Lung microvascular endothelial cell (primary cell): ENCODE measurements at regions not wholly inside any gene's neighbourhood (a gene's known extent, or its start where the extent isn't known, plus 50 kb on each side); places are given as distances from the start of the nearest gene placed in this dataset.
"Not testable (repeated sequence)": the region's sequence is repeated elsewhere in the genome, so short reads cannot be mapped to it uniquely, and the experiment has no call there.

Source experiments
- DNase-seq, 2 donors: peaks; one replicate each; pipeline versions ENCODE4 v3.0.0 to v3.0.0-alpha.2; 2010; ENCODE audit warnings: low read depth in 2 of 2

- DNase-seq = not testable (repeated sequence)
These were observed 554.2 kb downstream of the GABRG2 start for GRCh38 chr5:162621726-162622263.

GRCh38 chr5:162624110-162624509 is 556.5 kb downstream of the GABRG2 start:
- DNase-seq = no peak

GRCh38 chr5:162637481-162637880 is 569.9 kb downstream of the GABRG2 start:
- no peak for DNase-seq

DNA sequence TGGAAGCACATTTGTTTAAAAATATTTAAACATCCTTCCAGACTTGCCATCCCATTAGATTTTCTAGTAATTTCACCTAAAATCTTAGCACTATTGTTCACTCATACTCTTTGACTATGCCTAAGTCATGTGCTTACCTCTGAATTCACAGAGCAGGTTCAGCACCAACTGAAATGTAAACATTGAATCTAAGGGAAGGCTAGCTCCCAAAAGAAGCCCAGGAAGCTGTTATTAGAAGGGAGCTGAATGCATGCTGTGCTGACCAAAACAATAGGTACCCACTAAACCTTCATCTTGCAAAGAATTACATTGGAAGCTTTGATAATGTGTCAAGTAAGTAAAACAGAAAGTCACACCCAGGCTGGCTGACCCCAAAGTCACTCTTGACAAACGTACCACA is 571.3 kb downstream of the GABRG2 start:
- DNase-seq = no peak

DNA sequence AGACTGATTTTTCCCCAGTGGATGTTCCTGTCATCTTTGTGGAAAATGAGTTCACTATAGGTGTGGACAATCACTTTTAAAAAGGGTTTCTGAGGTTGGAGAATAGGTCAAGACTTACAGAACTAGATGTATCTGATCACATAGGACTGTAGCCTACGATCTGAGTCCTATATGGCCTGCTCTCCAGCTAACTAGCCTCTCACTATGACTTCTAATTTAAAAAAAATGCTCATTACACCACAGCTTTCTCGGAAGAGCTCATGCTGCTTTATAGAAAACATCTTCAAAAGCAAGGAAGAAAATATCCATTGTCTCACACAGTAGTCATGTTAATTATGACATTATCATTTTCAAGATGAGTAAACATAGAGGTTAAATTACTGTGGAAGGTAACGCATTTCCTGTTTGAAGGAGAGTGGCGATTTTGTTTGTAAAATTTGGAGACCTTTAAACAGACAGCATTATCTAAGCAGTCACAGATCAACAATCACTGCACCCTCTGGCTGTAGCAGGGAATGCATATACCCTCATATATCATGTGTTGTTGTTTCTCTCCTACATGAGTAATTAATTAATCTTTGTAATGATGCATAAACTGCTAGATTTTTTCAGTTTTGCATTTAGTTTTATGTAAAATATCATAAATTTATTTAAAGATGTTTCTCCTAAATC is 573.7 kb downstream of the GABRG2 start:
- no peak for DNase-seq

- no peak for DNase-seq
These were observed 587.3 kb downstream of the GABRG2 start for GRCh38 chr5:162654661-162655405.

DNA sequence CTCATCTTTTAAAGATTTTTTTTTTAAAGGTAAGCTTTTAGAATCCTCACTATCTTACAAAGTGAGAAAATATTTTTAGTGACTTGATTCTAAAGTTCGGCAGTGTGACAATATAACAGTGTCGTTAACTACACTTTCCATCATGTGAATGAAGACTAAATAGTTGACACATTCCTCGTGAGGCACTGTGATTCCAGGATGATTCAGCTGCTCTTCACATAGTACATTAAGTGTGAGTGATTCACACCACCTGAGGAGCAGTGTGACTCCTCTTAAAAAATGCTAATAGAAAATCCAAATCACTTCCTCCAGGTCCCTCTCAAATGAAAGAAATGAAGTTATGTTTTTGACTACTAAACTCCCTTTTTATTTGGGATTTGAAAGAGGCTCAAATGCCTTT is 589.5 kb downstream of the GABRG2 start:
- DNase-seq = no peak

GRCh38 chr5:162664846-162665245 is 597.3 kb downstream of the GABRG2 start:
- no peak for DNase-seq

- DNase-seq = no peak
These were observed 601.4 kb downstream of the GABRG2 start for GRCh38 chr5:162668926-162669325.

- DNase-seq = no peak
These were observed 604.5 kb downstream of the GABRG2 start for GRCh38 chr5:162672061-162672460.

DNA sequence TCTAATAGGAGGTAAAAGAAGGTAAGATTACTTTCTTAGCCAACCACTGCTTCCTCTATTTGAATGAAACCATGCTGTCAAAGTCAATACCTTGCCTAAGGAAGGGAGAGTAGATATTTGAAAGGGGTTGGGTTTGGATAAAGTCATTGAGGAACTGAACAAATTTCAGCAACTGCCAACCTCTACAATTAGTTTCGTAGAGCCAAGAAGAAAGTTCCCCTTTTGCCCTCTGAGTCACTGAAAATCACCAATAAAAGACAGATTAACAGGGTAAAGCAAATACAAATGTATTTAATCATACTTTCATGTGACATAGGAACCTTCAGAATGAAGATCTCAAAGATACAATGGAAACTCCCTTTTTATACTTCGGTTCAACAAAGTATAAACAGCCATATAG is 615.7 kb downstream of the GABRG2 start:
- DNase-seq = no peak

GRCh38 chr5:162684145-162684544 is 616.6 kb downstream of the GABRG2 start:
- DNase-seq = no peak

DNA sequence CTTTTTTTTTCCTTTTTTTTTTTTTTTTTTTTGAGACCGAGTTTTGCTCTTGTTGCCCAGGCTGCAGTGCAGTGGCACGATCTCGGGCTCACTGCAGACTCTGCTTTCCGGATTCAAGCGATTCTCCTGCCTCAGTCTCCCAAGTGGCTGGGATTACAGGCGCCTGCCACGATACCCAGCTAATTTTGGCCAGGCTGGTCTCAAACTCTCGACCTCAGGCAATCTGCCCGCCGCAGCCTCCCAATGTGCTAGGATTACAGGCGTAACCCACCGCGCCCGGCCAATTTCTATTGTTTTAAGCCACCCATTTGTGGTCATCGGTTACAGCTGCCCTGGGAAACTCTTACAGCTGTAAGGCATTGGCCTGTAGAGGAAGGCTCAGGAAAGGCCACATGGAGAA is 617.7 kb downstream of the GABRG2 start:
- no peak for DNase-seq

DNA sequence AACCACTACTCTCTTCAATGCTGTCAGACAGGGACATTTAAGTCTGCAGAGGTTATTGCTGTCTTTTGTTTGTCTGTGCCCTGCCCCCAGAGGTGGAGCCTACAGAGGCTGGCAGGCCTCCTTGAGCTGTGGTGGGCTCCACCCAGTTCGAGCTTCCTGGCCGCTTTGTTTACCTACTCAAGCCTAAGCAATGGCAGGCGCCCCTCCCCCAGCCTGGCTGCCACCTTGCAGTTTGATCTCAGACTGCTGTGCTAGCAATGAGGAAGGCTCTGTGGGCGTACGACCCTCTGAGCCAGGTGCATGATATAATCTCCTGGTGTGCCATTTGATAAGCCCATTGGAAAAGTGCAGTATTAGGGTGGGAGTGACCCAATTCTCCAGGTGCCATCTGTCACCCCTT is 628.7 kb downstream of the GABRG2 start:
- not testable (repeated sequence) for DNase-seq

DNA sequence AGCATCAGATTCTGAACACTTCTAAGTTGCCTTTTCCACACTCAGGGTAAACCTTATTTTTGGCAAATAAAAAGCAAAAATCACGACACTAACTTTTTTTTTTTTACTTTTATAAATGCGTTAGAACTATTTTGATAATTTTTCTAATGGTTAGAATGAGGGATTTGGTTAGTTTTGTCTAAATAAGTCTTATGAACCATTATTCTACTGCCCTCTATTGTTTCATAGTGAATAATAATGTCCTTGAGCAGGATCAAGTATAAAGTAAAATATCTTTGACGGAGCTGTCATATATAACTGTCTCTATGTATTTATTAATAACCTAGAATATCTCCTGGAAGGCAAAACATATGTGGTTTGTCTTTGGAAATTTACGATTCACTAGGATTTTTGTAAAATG is 631.8 kb downstream of the GABRG2 start:
- no peak for DNase-seq

- no peak for DNase-seq
These were observed 636.3 kb downstream of the GABRG2 start for GRCh38 chr5:162703914-162704313.

GRCh38 chr5:162711244-162711643 is 643.7 kb downstream of the GABRG2 start:
- DNase-seq = no peak

DNA sequence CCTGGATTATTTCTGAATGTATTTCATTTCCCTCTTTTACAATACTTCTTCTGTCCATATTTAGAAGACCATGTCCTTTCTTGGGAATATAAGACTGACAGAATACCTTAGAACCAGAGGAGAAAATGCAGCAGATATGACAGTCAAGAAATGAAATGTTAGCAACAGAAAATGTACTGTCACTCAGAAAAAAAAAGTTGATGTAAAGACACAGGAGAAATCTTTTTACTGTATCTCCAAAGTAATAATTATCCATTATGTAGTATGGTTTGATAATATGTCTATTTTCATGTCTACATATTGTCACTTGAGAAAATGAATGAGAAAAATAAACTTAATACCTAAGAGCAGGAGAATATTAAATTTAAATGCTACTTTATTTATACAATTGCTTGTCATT is 652.1 kb downstream of the GABRG2 start:
- DNase-seq = no peak

- no peak for DNase-seq
These were observed 653.6 kb downstream of the GABRG2 start for GRCh38 chr5:162721125-162721524.

DNA sequence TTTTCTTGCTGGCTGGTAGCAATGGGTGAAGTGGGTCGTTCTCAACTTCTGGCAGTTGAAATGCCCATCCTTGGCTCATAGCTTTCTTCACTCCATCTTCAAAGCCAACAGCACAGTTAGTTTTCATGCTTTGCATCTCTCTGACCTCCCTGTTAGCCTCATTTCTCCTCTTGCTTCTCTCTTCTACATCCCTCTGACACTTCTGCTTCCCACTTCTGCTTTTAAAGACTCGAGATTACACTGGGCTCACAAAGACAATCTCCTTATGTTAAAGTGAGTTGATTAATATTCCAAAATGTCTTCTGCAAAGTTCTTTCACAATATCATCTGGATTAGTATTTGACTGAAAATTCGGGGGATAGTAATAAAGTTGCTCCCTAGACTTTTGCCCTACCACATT is 684.8 kb upstream of the CCNG1 start:
- no peak for DNase-seq

DNA sequence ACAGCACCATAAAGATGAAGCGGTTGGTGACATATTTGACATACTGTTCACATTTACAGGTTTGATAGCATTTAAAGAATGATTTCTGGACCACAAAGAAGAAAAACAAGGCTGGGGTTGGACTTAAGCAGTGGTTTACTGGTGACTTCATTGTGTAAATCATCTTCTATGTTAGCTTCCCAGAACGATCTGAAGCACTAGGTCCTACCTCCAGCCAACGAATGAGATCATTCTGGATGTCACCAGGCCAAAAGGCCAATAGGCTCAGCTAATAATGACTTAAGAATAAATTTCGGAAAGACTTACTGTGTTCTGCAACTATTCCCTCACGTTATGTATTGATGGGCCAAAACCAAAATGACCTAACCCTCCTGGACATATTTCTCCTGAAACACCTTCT is 675.3 kb upstream of the CCNG1 start:
- no peak for DNase-seq

- DNase-seq = no peak
These were observed 668.4 kb upstream of the CCNG1 start for GRCh38 chr5:162769019-162769418.

- no peak for DNase-seq
These were observed 651.7 kb upstream of the CCNG1 start for GRCh38 chr5:162785673-162786072.
